ENCODE measurements at regions not wholly inside any gene's neighbourhood (a gene's known extent, or its start where the extent isn't known, plus 50 kb on each side); places are given as distances from the start of the nearest gene placed in this dataset.

DNA sequence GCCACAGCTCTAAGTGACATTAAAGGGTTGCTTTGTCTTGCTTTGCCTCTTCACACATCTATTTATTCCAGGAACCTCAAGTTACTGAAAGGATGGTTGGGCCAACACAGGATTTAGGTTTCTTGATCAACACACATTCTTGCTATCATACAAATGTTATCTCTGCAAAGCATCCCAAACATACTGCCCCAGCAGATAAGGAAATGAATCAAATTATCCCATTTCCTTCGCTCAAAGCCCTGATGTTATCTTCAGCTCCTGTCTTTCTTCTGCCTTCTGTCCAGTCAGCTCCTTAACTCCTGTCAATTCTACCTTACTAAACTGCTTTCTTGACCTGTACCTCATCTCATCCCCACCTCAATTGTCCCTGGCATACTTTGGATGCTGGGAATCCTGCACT, 355.9 kb upstream of the TENM4 start:
- Histone ChIP-seq H3K9me3 (no peaks in the 10 kb centered on the region), H3K4me3 (no peak overlapping the region), H3K4me1 (no peaks in the 10 kb centered on the region), H3K27me3 (ENCODE audit: low read depth) (no peaks in the 10 kb centered on the region), H3K36me3 (no peaks in the 10 kb centered on the region), H3K27ac (no peak overlapping the region)
- no peak for ATAC-seq
- DNase-seq, result no peak
- intact Hi-C loops (cut with DNase I), result no loop called here
- TF ChIP-seq, protein P1, sequence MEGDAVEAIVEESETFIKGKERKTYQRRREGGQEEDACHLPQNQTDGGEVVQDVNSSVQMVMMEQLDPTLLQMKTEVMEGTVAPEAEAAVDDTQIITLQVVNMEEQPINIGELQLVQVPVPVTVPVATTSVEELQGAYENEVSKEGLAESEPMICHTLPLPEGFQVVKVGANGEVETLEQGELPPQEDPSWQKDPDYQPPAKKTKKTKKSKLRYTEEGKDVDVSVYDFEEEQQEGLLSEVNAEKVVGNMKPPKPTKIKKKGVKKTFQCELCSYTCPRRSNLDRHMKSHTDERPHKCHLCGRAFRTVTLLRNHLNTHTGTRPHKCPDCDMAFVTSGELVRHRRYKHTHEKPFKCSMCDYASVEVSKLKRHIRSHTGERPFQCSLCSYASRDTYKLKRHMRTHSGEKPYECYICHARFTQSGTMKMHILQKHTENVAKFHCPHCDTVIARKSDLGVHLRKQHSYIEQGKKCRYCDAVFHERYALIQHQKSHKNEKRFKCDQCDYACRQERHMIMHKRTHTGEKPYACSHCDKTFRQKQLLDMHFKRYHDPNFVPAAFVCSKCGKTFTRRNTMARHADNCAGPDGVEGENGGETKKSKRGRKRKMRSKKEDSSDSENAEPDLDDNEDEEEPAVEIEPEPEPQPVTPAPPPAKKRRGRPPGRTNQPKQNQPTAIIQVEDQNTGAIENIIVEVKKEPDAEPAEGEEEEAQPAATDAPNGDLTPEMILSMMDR (IDR thresholded peaks at IDR 0.05), result no peak

DNA sequence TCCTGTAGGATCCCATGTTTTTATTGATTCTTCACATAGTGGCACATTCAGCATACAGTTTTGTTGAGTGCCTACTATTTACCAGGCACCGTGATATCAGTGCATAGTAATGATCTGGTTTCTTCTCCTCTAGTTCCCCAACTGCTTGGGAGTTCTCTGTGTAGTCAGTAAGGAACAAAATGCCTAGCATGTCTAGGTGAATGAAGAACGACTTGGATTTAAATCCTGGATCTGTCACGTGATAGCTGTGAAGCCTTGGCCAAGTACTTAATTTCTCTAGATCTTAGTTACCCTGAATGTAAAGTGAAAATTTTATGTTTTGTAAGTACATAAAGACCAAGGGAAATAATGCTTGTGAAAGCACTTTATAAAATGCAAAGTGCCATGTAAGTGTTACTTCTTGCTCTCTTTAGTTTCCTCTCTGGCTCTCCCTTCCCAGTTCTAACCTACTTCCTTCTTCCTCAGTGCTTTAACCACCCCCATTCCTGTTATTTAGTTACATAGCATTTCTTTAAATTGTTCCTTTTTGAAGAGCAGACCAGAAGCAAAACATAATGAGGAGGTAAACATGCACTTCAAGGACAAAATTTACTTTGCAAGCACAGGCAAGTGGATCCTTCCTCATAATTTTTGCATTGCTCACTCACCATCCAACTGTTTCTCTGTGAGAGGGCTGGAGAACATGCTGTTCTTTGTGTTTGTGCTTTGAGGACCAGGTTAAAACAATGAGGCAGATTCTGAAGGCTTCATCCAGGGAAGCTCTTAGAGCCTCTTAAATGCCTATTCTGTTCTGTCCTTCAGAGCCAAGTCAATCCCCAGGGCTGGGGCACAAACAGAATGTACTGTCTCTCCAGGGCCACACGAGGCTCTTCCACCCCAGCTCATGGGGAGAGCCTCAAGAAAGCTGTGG, 353.9 kb upstream of the TENM4 start:
- TF ChIP-seq, protein P1 (IDR thresholded peaks at IDR 0.05), result no peak
- Histone ChIP-seq H3K9me3 (no peaks in the 10 kb centered on the region), H3K27me3 (ENCODE audit: low read depth) (no peaks in the 10 kb centered on the region), H3K4me1 (no peaks in the 10 kb centered on the region), H3K4me3 (no peak overlapping the region), H3K36me3 (no peaks in the 10 kb centered on the region), H3K27ac (no peak overlapping the region)
- intact Hi-C loops (cut with DNase I), result no loop called here
- DNase-seq, result no peak
- peak; percentile 58 to 91 for ATAC-seq

DNA sequence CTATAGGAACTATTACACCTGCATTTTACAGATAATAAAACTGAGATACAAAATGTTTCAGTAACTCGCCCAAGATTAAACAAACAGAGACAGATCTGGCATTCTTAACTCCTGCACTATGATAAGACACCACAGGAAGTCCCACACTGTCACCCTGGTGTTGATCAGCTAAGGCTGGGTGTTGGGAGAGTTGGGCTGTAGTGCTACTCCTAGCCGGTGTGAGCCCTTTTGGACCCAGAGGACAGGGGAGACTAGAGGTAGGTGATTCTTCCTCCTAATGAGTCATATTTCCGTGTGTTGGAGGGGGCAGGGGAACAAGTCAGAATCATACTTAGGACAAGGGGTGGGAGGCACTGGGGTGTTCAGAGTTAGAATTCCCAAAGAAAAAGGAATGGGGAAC, 353.2 kb upstream of the TENM4 start:
- DNase-seq (no peak), ATAC-seq (peak in 1 of 2 donors; percentile 42)
- Histone ChIP-seq H3K4me3 (no peak overlapping the region), H3K36me3 (no peaks in the 10 kb centered on the region), H3K4me1 (no peaks in the 10 kb centered on the region), H3K27ac (no peak overlapping the region), H3K27me3 (ENCODE audit: low read depth) (no peaks in the 10 kb centered on the region), H3K9me3 (no peaks in the 10 kb centered on the region)
- intact Hi-C loops (cut with DNase I), result no loop called here
- TF ChIP-seq, protein P1 (IDR thresholded peaks at IDR 0.05), result no peak

DNA sequence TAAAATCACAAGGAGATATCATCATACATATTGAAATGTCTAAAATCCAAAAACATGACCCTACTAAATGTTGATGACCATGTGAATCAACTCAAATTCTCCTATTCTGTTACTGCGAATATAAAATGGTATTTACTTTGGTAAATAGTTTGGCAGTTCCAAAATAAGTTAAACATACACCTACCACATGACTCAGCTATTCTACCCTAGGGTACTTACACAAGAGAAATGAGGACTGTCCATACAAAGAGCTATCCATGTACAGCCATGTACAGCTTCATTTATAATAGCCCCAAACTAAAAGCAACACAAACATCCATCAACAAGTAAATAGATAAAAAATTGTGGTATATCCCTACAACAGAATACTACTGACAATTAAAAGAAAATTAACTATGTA, 346.1 kb upstream of the TENM4 start:
- no peak for ATAC-seq
- DNase-seq, result no peak

DNA sequence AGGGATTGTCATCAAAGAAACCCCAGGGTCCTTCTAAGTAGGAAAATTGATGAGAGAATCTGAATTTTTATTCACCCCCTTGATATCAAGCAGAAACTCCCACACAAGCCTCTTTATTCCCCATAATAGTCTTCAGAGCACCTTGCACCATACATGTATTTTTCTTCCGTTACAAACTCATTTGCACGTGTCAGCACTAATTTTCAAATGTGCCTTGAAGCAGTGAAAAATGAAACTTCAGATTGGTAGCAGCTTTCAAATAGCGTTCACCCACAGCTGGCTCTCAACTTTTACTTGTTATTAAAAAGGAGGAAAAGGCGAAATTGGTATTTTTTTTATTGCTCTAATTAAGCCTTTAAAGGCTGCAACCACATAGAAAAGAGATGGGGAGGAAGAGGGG, 343.0 kb upstream of the TENM4 start:
- Histone ChIP-seq H3K9me3 (no peaks in the 10 kb centered on the region), H3K27me3 (ENCODE audit: low read depth) (no peaks in the 10 kb centered on the region), H3K27ac (no peak overlapping the region), H3K36me3 (no peaks in the 10 kb centered on the region), H3K4me3 (no peak overlapping the region), H3K4me1 (no peaks in the 10 kb centered on the region)
- intact Hi-C loops (cut with DNase I), result no loop called here
- ATAC-seq (no peak), DNase-seq (no peak)
- TF ChIP-seq, protein P1 (IDR thresholded peaks at IDR 0.05), result no peak

More for the DNA sequence above, 346.1 kb upstream of the TENM4 start:
- Histone ChIP-seq H3K36me3 (no peaks in the 10 kb centered on the region), H3K27me3 (ENCODE audit: low read depth) (no peaks in the 10 kb centered on the region), H3K9me3 (no peaks in the 10 kb centered on the region), H3K4me1 (no peaks in the 10 kb centered on the region), H3K4me3 (no peak overlapping the region), H3K27ac (no peak overlapping the region)
- intact Hi-C loops (cut with DNase I), result no loop called here
- TF ChIP-seq, protein P1 (IDR thresholded peaks at IDR 0.05), result no peak

Data from lower lobe of right lung (tissue), 2 donors.